H9 (cell line): ENCODE measurements at regions not wholly inside any gene's neighbourhood (a gene's known extent, or its start where the extent isn't known, plus 50 kb on each side); places are given as distances from the start of the nearest gene placed in this dataset.

Experiments
- DNase-seq: peaks from one replicate; pipeline ENCODE4 v3.0.0-alpha.2; 2017
- H2AFZ ChIP-seq: one replicate; pipeline ENCODE4 v1.6.1; 2013; ENCODE audit warnings: mild to moderate bottlenecking, low read length, control low read depth, moderate library complexity
- H2AK5ac ChIP-seq: 2 replicates; pipeline ENCODE4 v1.6.1; 2013; ENCODE audit warnings: low read length, control low read depth, mixed read lengths; ENCODE audit not compliant: insufficient read length
- H2BK120ac ChIP-seq: one replicate; pipeline ENCODE4 v1.6.1; 2013; ENCODE audit warnings: low read depth, mild to moderate bottlenecking, low read length, control low read depth, inconsistent platforms; ENCODE audit not compliant: poor library complexity, severe bottlenecking
- H2BK12ac ChIP-seq: 2 replicates; pipeline ENCODE4 v1.6.1; 2013; ENCODE audit warnings: low read length, control low read depth, mixed read lengths, low read depth; ENCODE audit not compliant: insufficient read length
- H2BK15ac ChIP-seq: 2 replicates; pipeline ENCODE4 v1.6.1; 2013; ENCODE audit warnings: low read depth, low read length, control low read depth
- H2BK20ac ChIP-seq: one replicate; pipeline ENCODE4 v1.6.1; 2013; ENCODE audit warnings: low read depth, mild to moderate bottlenecking, low read length, control low read depth, inconsistent platforms; ENCODE audit not compliant: poor library complexity, severe bottlenecking
- H2BK5ac ChIP-seq: 2 replicates; pipeline ENCODE4 v1.6.1; 2013; ENCODE audit warnings: low read length, control low read depth, mixed read lengths; ENCODE audit not compliant: insufficient read length
- H3K14ac ChIP-seq: 2 replicates; pipeline ENCODE4 v1.6.1; 2013; ENCODE audit warnings: low read length, control low read depth; ENCODE audit not compliant: insufficient read depth
- H3K18ac ChIP-seq: 2 replicates; pipeline ENCODE4 v1.6.1; 2013; ENCODE audit warnings: low read depth, mild to moderate bottlenecking, mixed read lengths, low read length, control low read depth; ENCODE audit not compliant: insufficient read length
- H3K23ac ChIP-seq: 2 replicates; pipeline ENCODE4 v1.6.1; 2013; ENCODE audit warnings: low read length, control low read depth, mixed read lengths, low read depth; ENCODE audit not compliant: insufficient read length
- H3K23me2 ChIP-seq: 2 replicates; pipeline ENCODE4 v1.6.1; 2013; ENCODE audit warnings: low read depth, mild to moderate bottlenecking, mixed read lengths, low read length, control low read depth; ENCODE audit not compliant: insufficient read length, poor library complexity, severe bottlenecking
- H3K27ac ChIP-seq: 2 replicates; pipeline ENCODE4 v1.5.1; 2013; ENCODE audit warnings: low read length, control low read depth, mixed read lengths, low read depth; ENCODE audit not compliant: insufficient read length
- H3K27me3 ChIP-seq: 2 replicates; pipeline ENCODE4 v1.6.1; 2013; ENCODE audit warnings: low read length, control low read depth, inconsistent platforms; ENCODE audit not compliant: insufficient read depth
- H3K4ac ChIP-seq: 2 replicates; pipeline ENCODE4 v1.6.1; 2013; ENCODE audit warnings: low read depth, mild to moderate bottlenecking, control low read depth, inconsistent platforms, low read length, moderate library complexity
- H3K4me1 ChIP-seq: 2 replicates; pipeline ENCODE4 v1.6.1; 2013; ENCODE audit warnings: low read length, control low read depth, inconsistent platforms; ENCODE audit not compliant: insufficient read depth
- H3K4me2 ChIP-seq: 2 replicates; pipeline ENCODE4 v1.6.1; 2013; ENCODE audit warnings: low read length, control low read depth, mixed read lengths; ENCODE audit not compliant: insufficient read length, insufficient read depth
- H3K56ac ChIP-seq: 2 replicates; pipeline ENCODE4 v1.6.1; 2013; ENCODE audit warnings: low read depth, mild to moderate bottlenecking, mixed read lengths, low read length, control low read depth; ENCODE audit not compliant: insufficient read length
- H3K79me1 ChIP-seq: 2 replicates; pipeline ENCODE4 v1.6.1; 2013; ENCODE audit warnings: low read depth, mild to moderate bottlenecking, moderate library complexity, low read length, control low read depth, inconsistent platforms; ENCODE audit not compliant: insufficient read depth, poor library complexity, severe bottlenecking
- H3K79me2 ChIP-seq: 2 replicates; pipeline ENCODE4 v1.6.1; 2013; ENCODE audit warnings: low read length, control low read depth, inconsistent platforms; ENCODE audit not compliant: insufficient read depth
- H3K9ac ChIP-seq: 2 replicates; pipeline ENCODE4 v1.6.1; 2013; ENCODE audit warnings: low read length, control low read depth, mixed read lengths; ENCODE audit not compliant: insufficient read length; ENCODE audit errors: extremely low read depth
- H3K9me3 ChIP-seq: one replicate; pipeline ENCODE4 v1.6.1; 2013; ENCODE audit warnings: low read depth, low read length, inconsistent platforms; ENCODE audit not compliant: control insufficient read depth
- H3T11ph ChIP-seq: one replicate; pipeline ENCODE4 v1.6.1; 2013; ENCODE audit warnings: mild to moderate bottlenecking, low read length, control low read depth, inconsistent platforms
- H4K20me1 ChIP-seq: one replicate; pipeline ENCODE4 v1.6.1; 2013; ENCODE audit not compliant: control insufficient read depth, insufficient read length, insufficient read depth
- H4K5ac ChIP-seq: 2 replicates; pipeline ENCODE4 v1.6.1; 2013; ENCODE audit warnings: low read depth, mild to moderate bottlenecking, mixed read lengths, low read length, control low read depth; ENCODE audit not compliant: insufficient read length
- H4K8ac ChIP-seq: replicated peaks from 2 replicates; pipeline ENCODE4 v1.6.1; 2013; ENCODE audit warnings: low read length, control low read depth, mixed read lengths, low read depth; ENCODE audit not compliant: insufficient read length
- H4K91ac ChIP-seq: 2 replicates; pipeline ENCODE4 v1.6.1; 2013; ENCODE audit warnings: low read depth, mild to moderate bottlenecking, moderate library complexity, mixed read lengths, low read length, control low read depth; ENCODE audit not compliant: insufficient read length
- H3K27ac Mint-ChIP-seq, 3 experiments: 2 replicates in 2 of 3; 3 replicates in 1 of 3; pipeline ENCODE4 v1.8.0; 2020 to 2021; ENCODE audit warnings: mixed read lengths in 3 of 3, mild to moderate bottlenecking in 1 of 3, moderate library complexity in 1 of 3
- H3K27me3 Mint-ChIP-seq: 2 replicates; pipeline ENCODE4 v1.8.0; 2021; ENCODE audit warnings: low read depth, mild to moderate bottlenecking, moderate library complexity, mixed read lengths
- H3K36me3 Mint-ChIP-seq, 3 experiments: 2 replicates in 2 of 3; 3 replicates in 1 of 3; pipeline ENCODE4 v1.8.0; 2020 to 2021; ENCODE audit warnings: low read depth in 3 of 3, mixed read lengths in 3 of 3; ENCODE audit not compliant: insufficient read depth in 1 of 3
- H3K4me1 Mint-ChIP-seq, 2 experiments: 2 replicates each; pipeline ENCODE4 v1.8.0; 2020; ENCODE audit warnings: mixed read lengths in 2 of 2
- H3K4me3 Mint-ChIP-seq, 2 experiments: 2 replicates in 1 of 2; 3 replicates in 1 of 2; pipeline ENCODE4 v1.8.0; 2020 to 2021; ENCODE audit warnings: mild to moderate bottlenecking in 2 of 2, mixed read lengths in 2 of 2, moderate library complexity in 1 of 2
- H3K9me3 Mint-ChIP-seq, 2 experiments: 2 replicates in 1 of 2; 3 replicates in 1 of 2; pipeline ENCODE4 v1.8.0; 2020; ENCODE audit warnings: mild to moderate bottlenecking in 2 of 2, mixed read lengths in 2 of 2, moderate library complexity in 1 of 2
- CTCF ChIP-seq: fragments of 200-600 bp; sonication (generic); conservative IDR thresholded peaks from 3 replicates; pipeline ENCODE4 v1.8.0; 2021; ENCODE audit warnings: antibody characterized with exemption, mild to moderate bottlenecking
- WGBS: extraction: QIAGEN DNeasy Blood & Tissue Kit; methylation state at CpG from one replicate; pipeline ENCODE4 v1.1.7; 2013; ENCODE audit warnings: missing lambda C conversion rate, low lambda C conversion rate, mixed read lengths; ENCODE audit not compliant: insufficient read length; ENCODE audit errors: extremely low coverage; 5-methylcytosine and 5-hydroxymethylcytosine counted together

- H3K4me3 Mint-ChIP-seq, result no peak overlapping the region
- H4K8ac ChIP-seq, result no peak overlapping the region
- H2AK5ac ChIP-seq, result no peak overlapping the region
- H3K9me3 Mint-ChIP-seq, result peaks cover 82 to 93% of the 10 kb centered on the region in 2 experiments
- no peak overlapping the region for H2BK15ac ChIP-seq
- no peak overlapping the region for H4K5ac ChIP-seq
- TF ChIP-seq CTCF, result no peak
- H3K9me3 ChIP-seq, result peaks cover 12% of the 10 kb centered on the region
- no peaks in the 10 kb centered on the region for H3K79me2 ChIP-seq
- H3K23me2 ChIP-seq, result no peaks in the 10 kb centered on the region
- H3K56ac ChIP-seq, result no peak overlapping the region
- H3K14ac ChIP-seq, result no peak overlapping the region
- no peaks in the 10 kb centered on the region for H3K79me1 ChIP-seq
- H3K4me2 ChIP-seq, result no peak overlapping the region
- H3K9ac ChIP-seq, result no peak overlapping the region
- no peak overlapping the region for H3K27ac ChIP-seq
- H3K27me3 Mint-ChIP-seq, result peaks cover under 1% of the 10 kb centered on the region; the same call in 1 of the 2 replicates
- H2BK5ac ChIP-seq, result no peak overlapping the region
- H2BK120ac ChIP-seq, result no peak overlapping the region
- no peak overlapping the region for H2BK12ac ChIP-seq
- no peak overlapping the region for H3T11ph ChIP-seq
- H2AFZ ChIP-seq, result no peak overlapping the region
- no peak overlapping the region for H3K23ac ChIP-seq
- DNase-seq, result no peak
- no peak overlapping the region for H3K27ac Mint-ChIP-seq
- H3K36me3 Mint-ChIP-seq, result peaks cover 8 to 27% (median 21%) of the 10 kb centered on the region in 3 experiments
- H3K18ac ChIP-seq, result no peak overlapping the region
- no peaks in the 10 kb centered on the region; a peak in 1 of 4 replicates for H3K4me1 Mint-ChIP-seq
- H3K27me3 ChIP-seq, result no peaks in the 10 kb centered on the region
- no peak overlapping the region for H2BK20ac ChIP-seq
- WGBS, result no CpG with 5 or more reads among the region's 5 CpGs
- H3K4ac ChIP-seq, result no peak overlapping the region
- no peak overlapping the region for H4K91ac ChIP-seq
- no peaks in the 10 kb centered on the region for H4K20me1 ChIP-seq
- no peaks in the 10 kb centered on the region for H3K4me1 ChIP-seq
Measured at GRCh38 chr4:189809241-189809735, 131.4 kb upstream of the FRG1 start.
